HCT116 (cell line): ENCODE measurements at regions not wholly inside any gene's neighbourhood (a gene's known extent, or its start where the extent isn't known, plus 50 kb on each side); places are given as distances from the start of the nearest gene placed in this dataset.

Experiments
- ATAC-seq: fragments of 200-7000 bp; cut with Tn5 transposase; 2 replicates; pipeline ENCODE4 v1.9.1; 2020; ENCODE audit warnings: mild to moderate bottlenecking, moderate library complexity
- BruUV-seq: library from RNA; stranded (reverse); fragments of 400-500 nt; replicated peaks from 2 replicates; lab custom pipeline; 2021; lab: Mats Ljungman, UMichigan
- CTCF ChIA-PET: fragments of 300-600 bp; sonication (Branson Sonifier 250); formaldehyde crosslinking; loops from one replicate; lab custom pipeline; 2021; ENCODE audit warnings: antibody characterized with exemption; lab: Charles Lee
- POLR2A ChIA-PET: fragments of 300-600, 350-600 bp; sonication (Branson Sonifier 250); formaldehyde crosslinking; loops from one replicate; lab custom pipeline; 2021; ENCODE audit warnings: antibody characterized with exemption; lab: Charles Lee
- RAD21 ChIA-PET, 2 experiments: fragments of 300-600 bp; sonication (Branson Sonifier 250); formaldehyde crosslinking; loops; one replicate each; lab custom pipeline; 2023; ENCODE audit warnings: low total read pairs in 2 of 2; ENCODE audit not compliant: uncharacterized antibody in 2 of 2, unreplicated experiment in 2 of 2, low non-redundant PET in 1 of 2; lab: Charles Lee
- DNase-seq: peaks from one replicate; pipeline ENCODE4 v3.0.0-alpha.2; 2010; ENCODE audit warnings: low read depth, low spot score
- H2AFZ ChIP-seq: fragments of 200-600 bp; shearing (Covaris generic), sonication (generic); 2 replicates; pipeline ENCODE4 v1.6.1; 2017; ENCODE audit warnings: low read depth, mixed run types, mixed read lengths, antibody characterized with exemption, low read length; ENCODE audit not compliant: poor library complexity, severe bottlenecking
- H3K27ac ChIP-seq: 2 replicates; pipeline ENCODE4 v1.5.1; 2012; ENCODE audit warnings: low read depth, low read length
- H3K27me3 ChIP-seq: fragments of 200-600 bp; sonication (generic); 2 replicates; pipeline ENCODE4 v1.6.1; 2016; ENCODE audit warnings: mixed run types, low read length, mixed read lengths; ENCODE audit not compliant: insufficient read depth
- H3K36me3 ChIP-seq, 2 experiments: fragments of 200-500 bp in 1 of 2; fragments of 200-600 bp in 1 of 2; sonication (Bioruptor generic) in 1 of 2; sonication (generic) in 1 of 2; 2 replicates each; pipeline versions ENCODE4 v1.5.1 to v1.6.1; 2014 to 2016; ENCODE audit warnings: low read length in 2 of 2, inconsistent platforms in 1 of 2, mixed read lengths in 1 of 2, mixed run types in 1 of 2; ENCODE audit not compliant: insufficient read depth in 2 of 2, control insufficient read depth in 1 of 2
- H3K4me1 ChIP-seq, 2 experiments: fragments of 200-600 bp in 1 of 2; sonication (generic) in 1 of 2; 2 replicates each; pipeline versions ENCODE4 v1.5.1 to v1.6.1; 2012 to 2017; ENCODE audit warnings: low read length in 2 of 2, inconsistent platforms in 1 of 2, mild to moderate bottlenecking in 1 of 2, mixed read lengths in 1 of 2, mixed run types in 1 of 2, moderate library complexity in 1 of 2; ENCODE audit not compliant: insufficient read depth in 2 of 2, control insufficient read depth in 1 of 2
- H3K4me2 ChIP-seq: fragments of 200-600 bp; sonication (generic); 2 replicates; pipeline ENCODE4 v1.6.1; 2017; ENCODE audit warnings: mixed run types, low read length, mixed read lengths
- H3K4me3 ChIP-seq, 2 experiments: fragments of 200-600 bp in 1 of 2; sonication (generic) in 1 of 2; replicated peaks in 1 of 2; 2 replicates each; pipeline ENCODE4 v1.5.1; 2011 to 2016; ENCODE audit warnings: low read length in 2 of 2, control low read depth in 1 of 2, low read depth in 1 of 2, mild to moderate bottlenecking in 1 of 2, mixed read lengths in 1 of 2, mixed run types in 1 of 2
- H3K79me2 ChIP-seq: fragments of 200-600 bp; sonication (generic); 2 replicates; pipeline ENCODE4 v1.6.1; 2017; ENCODE audit warnings: mild to moderate bottlenecking, mixed run types, low read length, moderate library complexity, mixed read lengths; ENCODE audit not compliant: insufficient read depth
- H3K9ac ChIP-seq: fragments of 200-600 bp; sonication (generic); 2 replicates; pipeline ENCODE4 v1.6.1; 2016; ENCODE audit warnings: low read length, mixed read lengths
- H3K9me2 ChIP-seq: fragments of 200-600 bp; sonication (generic), shearing (Covaris generic); 2 replicates; pipeline ENCODE4 v1.6.1; 2017; ENCODE audit warnings: mixed run types, mild to moderate bottlenecking, moderate library complexity; ENCODE audit not compliant: insufficient read depth
- H3K9me3 ChIP-seq, 2 experiments: fragments of 200-500 bp in 1 of 2; fragments of 200-600 bp in 1 of 2; sonication (Bioruptor generic) in 1 of 2; sonication (generic) in 1 of 2; 2 replicates each; pipeline ENCODE4 v1.6.1; 2014 to 2017; ENCODE audit warnings: low read length in 2 of 2, mixed read lengths in 2 of 2, inconsistent platforms in 1 of 2, low read depth in 1 of 2, mild to moderate bottlenecking in 1 of 2, mixed run types in 1 of 2, moderate library complexity in 1 of 2; ENCODE audit not compliant: control insufficient read depth in 1 of 2, insufficient read depth in 1 of 2
- H4K20me1 ChIP-seq: fragments of 200-600 bp; sonication (generic), shearing (Covaris generic); 2 replicates; pipeline ENCODE4 v1.6.1; 2017; ENCODE audit warnings: mixed run types, mild to moderate bottlenecking, moderate library complexity; ENCODE audit not compliant: insufficient read depth
- ATF3 ChIP-seq: IDR thresholded peaks from 2 replicates; pipeline ENCODE4 v1.6.1; 2012
- CEBPB ChIP-seq: IDR thresholded peaks from 2 replicates; pipeline ENCODE4 v1.6.1; 2012; ENCODE audit warnings: low read depth
- EGR1 ChIP-seq: IDR thresholded peaks from 2 replicates; pipeline ENCODE4 v1.6.1; 2012; ENCODE audit warnings: low read depth
- ELF1 ChIP-seq: IDR thresholded peaks from 2 replicates; pipeline ENCODE4 v1.6.1; 2012; ENCODE audit warnings: low read depth, borderline replicate concordance
- EZH2 ChIP-seq: fragments of 200-600 bp; sonication (generic); IDR thresholded peaks from 2 replicates; pipeline ENCODE4 v1.6.1; 2017; ENCODE audit warnings: antibody characterized with exemption, mixed run types
- EZH2phosphoT487 ChIP-seq: fragments of 200-600 bp; IDR thresholded peaks from 2 replicates; pipeline ENCODE4 v1.6.1; 2018; ENCODE audit warnings: antibody characterized with exemption, borderline replicate concordance
- FOSL1 ChIP-seq: IDR thresholded peaks from 2 replicates; pipeline ENCODE4 v1.6.1; 2012; ENCODE audit warnings: low read depth
- POLR2A ChIP-seq: IDR thresholded peaks from 2 replicates; pipeline ENCODE4 v1.7.0; 2011; ENCODE audit warnings: borderline replicate concordance; ENCODE audit not compliant: insufficient read depth, insufficient read length; ENCODE audit errors: extremely low read depth
- RAD21 ChIP-seq: IDR thresholded peaks from 2 replicates; pipeline ENCODE4 v1.6.1; 2012; ENCODE audit warnings: low read depth, mild to moderate bottlenecking
- SIN3A ChIP-seq: IDR thresholded peaks from 2 replicates; pipeline ENCODE4 v1.6.1; 2012; ENCODE audit warnings: low read depth
- SP1 ChIP-seq: IDR thresholded peaks from 2 replicates; pipeline ENCODE4 v1.6.1; 2012; ENCODE audit warnings: low read depth
- SRF ChIP-seq: IDR thresholded peaks from 2 replicates; pipeline ENCODE4 v1.6.1; 2012; ENCODE audit warnings: low read depth
- TCF7L2 ChIP-seq: IDR thresholded peaks from 2 replicates; pipeline ENCODE4 v1.7.0; 2011; ENCODE audit warnings: borderline replicate concordance, inconsistent platforms; ENCODE audit not compliant: insufficient read depth, insufficient read length; ENCODE audit errors: extremely low read depth
- ZBTB33 ChIP-seq: IDR thresholded peaks from 2 replicates; pipeline ENCODE4 v1.6.1; 2011; ENCODE audit warnings: mild to moderate bottlenecking, low read length, moderate library complexity; ENCODE audit not compliant: insufficient replicate concordance; ENCODE audit errors: extremely low read depth
- ZFX ChIP-seq: fragments of 450-650 bp; IDR thresholded peaks from 2 replicates; pipeline ENCODE4 v1.6.1; 2017
- ZNF274 ChIP-seq: fragments of 200-500 bp; sonication (Bioruptor generic); IDR thresholded peaks from 2 replicates; pipeline ENCODE4 v1.6.1; 2014; ENCODE audit warnings: mild to moderate bottlenecking, low read depth, low read length, inconsistent platforms
- intact Hi-C: fragments of 100-400 bp; cut with micrococcal nuclease; formaldehyde crosslinking; loops from 2 replicates; pipeline ENCODE4 v1.10.0; 2022
- TF ChIP-seq, protein P1 (sequence below): IDR thresholded peaks from 2 replicates; pipeline ENCODE4 v1.6.1; 2012
- TF ChIP-seq, protein P2 (sequence below), 3 experiments: fragments of 200-600 bp in 1 of 3; sonication (generic) in 1 of 3; IDR thresholded peaks in 2 of 3; conservative IDR thresholded peaks in 1 of 3; 2 replicates each; pipeline ENCODE4 v1.5.1; 2012 to 2017; ENCODE audit warnings: low read depth in 2 of 3, low read length in 2 of 3, antibody characterized with exemption in 1 of 3, borderline replicate concordance in 1 of 3, control low read depth in 1 of 3, mild to moderate bottlenecking in 1 of 3, mixed read lengths in 1 of 3, mixed run types in 1 of 3, moderate library complexity in 1 of 3; ENCODE audit not compliant: insufficient read depth in 1 of 3

- TF ChIP-seq ZBTB33 (no peak), SP1 (no peak), EGR1 (no peak)
Measured at GRCh38 chr16:54766355-54766754, 164.3 kb upstream of the IRX5 start (continued).

GRCh38 chr16:54750249-54750648 lies 180.4 kb upstream of the IRX5 start:
- ChIA-PET POLR2A (no interaction called here), CTCF (no interaction called here), RAD21 (no interaction called here)
- peaks cover 44% of the 10 kb centered on the region for H3K27me3 ChIP-seq
- no peaks in the 10 kb centered on the region for H3K79me2 ChIP-seq
- no peak overlapping the region for H2AFZ ChIP-seq
- BruUV-seq = no TSS peak
- intact Hi-C loops = no loop called here
- no peak overlapping the region for H3K4me3 ChIP-seq
- H3K9me3 ChIP-seq = no peaks in the 10 kb centered on the region
- H3K4me1 ChIP-seq = no peaks in the 10 kb centered on the region
- H3K36me3 ChIP-seq = no peaks in the 10 kb centered on the region
- ATAC-seq (no peak), DNase-seq (no peak)
- no peak overlapping the region for H3K9ac ChIP-seq
- H3K4me2 ChIP-seq = no peak overlapping the region
- H3K27ac ChIP-seq = no peak overlapping the region
- H4K20me1 ChIP-seq = no peaks in the 10 kb centered on the region
- H3K9me2 ChIP-seq = no peaks in the 10 kb centered on the region
- TF ChIP-seq EGR1 (no peak), TCF7L2 (no peak), FOSL1 (no peak), ATF3 (no peak), SRF (no peak), POLR2A (no peak), ZBTB33 (no peak), SP1 (no peak), ZNF274 (no peak), EZH2 (no peak), ELF1 (no peak), ZFX (no peak), RAD21 (no peak), CEBPB (no peak), EZH2phosphoT487 (no peak), SIN3A (no peak)
- TF ChIP-seq, protein P1, sequence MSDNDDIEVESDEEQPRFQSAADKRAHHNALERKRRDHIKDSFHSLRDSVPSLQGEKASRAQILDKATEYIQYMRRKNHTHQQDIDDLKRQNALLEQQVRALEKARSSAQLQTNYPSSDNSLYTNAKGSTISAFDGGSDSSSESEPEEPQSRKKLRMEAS = no peak
- TF ChIP-seq, protein P2, sequence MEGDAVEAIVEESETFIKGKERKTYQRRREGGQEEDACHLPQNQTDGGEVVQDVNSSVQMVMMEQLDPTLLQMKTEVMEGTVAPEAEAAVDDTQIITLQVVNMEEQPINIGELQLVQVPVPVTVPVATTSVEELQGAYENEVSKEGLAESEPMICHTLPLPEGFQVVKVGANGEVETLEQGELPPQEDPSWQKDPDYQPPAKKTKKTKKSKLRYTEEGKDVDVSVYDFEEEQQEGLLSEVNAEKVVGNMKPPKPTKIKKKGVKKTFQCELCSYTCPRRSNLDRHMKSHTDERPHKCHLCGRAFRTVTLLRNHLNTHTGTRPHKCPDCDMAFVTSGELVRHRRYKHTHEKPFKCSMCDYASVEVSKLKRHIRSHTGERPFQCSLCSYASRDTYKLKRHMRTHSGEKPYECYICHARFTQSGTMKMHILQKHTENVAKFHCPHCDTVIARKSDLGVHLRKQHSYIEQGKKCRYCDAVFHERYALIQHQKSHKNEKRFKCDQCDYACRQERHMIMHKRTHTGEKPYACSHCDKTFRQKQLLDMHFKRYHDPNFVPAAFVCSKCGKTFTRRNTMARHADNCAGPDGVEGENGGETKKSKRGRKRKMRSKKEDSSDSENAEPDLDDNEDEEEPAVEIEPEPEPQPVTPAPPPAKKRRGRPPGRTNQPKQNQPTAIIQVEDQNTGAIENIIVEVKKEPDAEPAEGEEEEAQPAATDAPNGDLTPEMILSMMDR (IDR thresholded peaks at IDR 0.05 in 2 of 3, conservative IDR thresholded peaks at IDR 0.05 in 1 of 3; ENCODE audit: borderline replicate concordance in 1 of 3, insufficient read depth in 1 of 3, low read depth in 2 of 3, low read length in 2 of 3) = no peak
